ENCODE measurements at regions not wholly inside any gene's neighbourhood (a gene's known extent, or its start where the extent isn't known, plus 50 kb on each side); places are given as distances from the start of the nearest gene placed in this dataset.

GRCh38 chr4:116001291-116001690, 887.9 kb upstream of the NDST4 start:
- TF ChIP-seq, protein P1, sequence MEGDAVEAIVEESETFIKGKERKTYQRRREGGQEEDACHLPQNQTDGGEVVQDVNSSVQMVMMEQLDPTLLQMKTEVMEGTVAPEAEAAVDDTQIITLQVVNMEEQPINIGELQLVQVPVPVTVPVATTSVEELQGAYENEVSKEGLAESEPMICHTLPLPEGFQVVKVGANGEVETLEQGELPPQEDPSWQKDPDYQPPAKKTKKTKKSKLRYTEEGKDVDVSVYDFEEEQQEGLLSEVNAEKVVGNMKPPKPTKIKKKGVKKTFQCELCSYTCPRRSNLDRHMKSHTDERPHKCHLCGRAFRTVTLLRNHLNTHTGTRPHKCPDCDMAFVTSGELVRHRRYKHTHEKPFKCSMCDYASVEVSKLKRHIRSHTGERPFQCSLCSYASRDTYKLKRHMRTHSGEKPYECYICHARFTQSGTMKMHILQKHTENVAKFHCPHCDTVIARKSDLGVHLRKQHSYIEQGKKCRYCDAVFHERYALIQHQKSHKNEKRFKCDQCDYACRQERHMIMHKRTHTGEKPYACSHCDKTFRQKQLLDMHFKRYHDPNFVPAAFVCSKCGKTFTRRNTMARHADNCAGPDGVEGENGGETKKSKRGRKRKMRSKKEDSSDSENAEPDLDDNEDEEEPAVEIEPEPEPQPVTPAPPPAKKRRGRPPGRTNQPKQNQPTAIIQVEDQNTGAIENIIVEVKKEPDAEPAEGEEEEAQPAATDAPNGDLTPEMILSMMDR (conservative IDR thresholded peaks at IDR 0.05 in 1 of 2, IDR thresholded peaks at IDR 0.05 in 1 of 2; ENCODE audit: extremely low read depth in 1 of 2, insufficient read depth in 1 of 2, low read depth in 1 of 2, low read length in 2 of 2), result no peak
- no peak for TF ChIP-seq EZH2 (IDR thresholded peaks at IDR 0.05; ENCODE audit: borderline replicate concordance, low read length)

Measured in mammary epithelial cell (primary cell).